Gastrocnemius medialis (tissue), 4 donors: ENCODE measurements at regions not wholly inside any gene's neighbourhood (a gene's known extent, or its start where the extent isn't known, plus 50 kb on each side); places are given as distances from the start of the nearest gene placed in this dataset.

Experiments
- CTCF ChIP-seq, 5 experiments: fragments of 450-650 bp in 3 of 5; fragments of 200-600 bp in 2 of 5; sonication (generic) in 2 of 5; IDR thresholded peaks in 4 of 5; conservative IDR thresholded peaks in 1 of 5; 1 replicate in 4 of 5; 2 replicates in 1 of 5; pipeline ENCODE4 v1.5.1; 2016 to 2019; ENCODE audit warnings: antibody characterized with exemption in 5 of 5, mild to moderate bottlenecking in 3 of 5, moderate library complexity in 3 of 5
- POLR2A ChIP-seq, 2 donors: fragments of 450-650 bp; IDR thresholded peaks; one replicate each; pipeline ENCODE4 v1.6.1; 2017; ENCODE audit warnings: antibody characterized with exemption in 2 of 2, mild to moderate bottlenecking in 2 of 2, moderate library complexity in 2 of 2

GRCh38 chr13:53807251-53807834 is 778.7 kb downstream of the OLFM4 start:
- TF ChIP-seq CTCF (IDR thresholded peaks at IDR 0.05 in 4 of 5, conservative IDR thresholded peaks at IDR 0.05 in 1 of 5) (no peak), POLR2A (IDR thresholded peaks at IDR 0.05) (no peak)
